Endothelial cell of umbilical vein (primary cell): ENCODE measurements at regions not wholly inside any gene's neighbourhood (a gene's known extent, or its start where the extent isn't known, plus 50 kb on each side); places are given as distances from the start of the nearest gene placed in this dataset.

ENCODE experiments used
- BruUV-seq: library from RNA; stranded (reverse); fragments of 400-500 nt; replicated peaks from 2 replicates; lab custom pipeline; 2021; lab: Mats Ljungman, UMichigan
- CTCF ChIA-PET: fragments of 300-600, 350-600 bp; sonication (Branson Sonifier 250); formaldehyde crosslinking; loops from one replicate; lab custom pipeline; 2021; ENCODE audit warnings: antibody characterized with exemption, inconsistent platforms; lab: Charles Lee
- POLR2A ChIA-PET: fragments of 300-600, 350-600 bp; sonication (Branson Sonifier 250); formaldehyde crosslinking; loops from one replicate; lab custom pipeline; 2021; ENCODE audit warnings: antibody characterized with exemption, inconsistent platforms; lab: Charles Lee
- DNase-seq: peaks from one replicate; pipeline ENCODE4 v3.0.0-alpha.2; 2011; ENCODE audit warnings: low read depth, low spot score
- FAIRE-seq: peaks from 2 replicates; lab custom pipeline; 2011; peaks lifted over from hg19 to GRCh38; lab: Jason Lieb, UNC
- H2AFZ ChIP-seq: 2 replicates; pipeline ENCODE4 v1.6.0; 2012; ENCODE audit warnings: low read depth, low read length, control low read depth, inconsistent platforms
- H3K27ac ChIP-seq: 2 replicates; pipeline ENCODE4 v1.5.1; 2011; ENCODE audit warnings: low read depth, mild to moderate bottlenecking, control low read depth, low read length, moderate library complexity; ENCODE audit not compliant: insufficient read depth
- H3K27me3 ChIP-seq, 2 experiments: 2 replicates each; pipeline versions ENCODE4 v1.6.0 to v1.6.1; 2011; ENCODE audit warnings: low read length in 2 of 2, mixed read lengths in 1 of 2; ENCODE audit not compliant: control insufficient read depth in 2 of 2, insufficient read depth in 2 of 2
- H3K36me3 ChIP-seq, 2 experiments: 2 replicates in 1 of 2; 3 replicates in 1 of 2; pipeline ENCODE4 v1.5.1; 2011; ENCODE audit warnings: low read length in 2 of 2, mild to moderate bottlenecking in 1 of 2, moderate library complexity in 1 of 2; ENCODE audit not compliant: control insufficient read depth in 2 of 2, insufficient read depth in 2 of 2; ENCODE audit errors: extremely low read depth in 1 of 2
- H3K4me1 ChIP-seq: 3 replicates; pipeline ENCODE4 v1.5.1; 2011; ENCODE audit warnings: mild to moderate bottlenecking, low read length; ENCODE audit not compliant: control insufficient read depth, insufficient read depth; ENCODE audit errors: extremely low read depth
- H3K4me2 ChIP-seq: 2 replicates; pipeline ENCODE4 v1.6.1; 2011; ENCODE audit warnings: low read length, control low read depth, mixed read lengths; ENCODE audit not compliant: insufficient read depth
- H3K4me3 ChIP-seq, 3 experiments: fragments of 200-600 bp in 1 of 3; sonication (generic), shearing (Covaris generic) in 1 of 3; replicated peaks in 1 of 3; 2 replicates each; pipeline ENCODE4 v1.5.1; 2011 to 2016; ENCODE audit warnings: control low read depth in 3 of 3, low read length in 3 of 3, mild to moderate bottlenecking in 2 of 3, inconsistent platforms in 1 of 3, low read depth in 1 of 3, moderate library complexity in 1 of 3; ENCODE audit not compliant: insufficient read depth in 1 of 3
- H3K79me2 ChIP-seq: 2 replicates; pipeline ENCODE4 v1.6.0; 2012; ENCODE audit warnings: low read length, inconsistent platforms; ENCODE audit not compliant: control insufficient read depth, insufficient read depth
- H3K9ac ChIP-seq: replicated peaks from 2 replicates; pipeline ENCODE3; 2011; ENCODE audit warnings: low read length, control low read depth; ENCODE audit not compliant: insufficient read depth; ENCODE audit errors: extremely low read depth
- H3K9me1 ChIP-seq: replicated peaks from 3 replicates; pipeline ENCODE4 v1.6.0; 2011; ENCODE audit warnings: mild to moderate bottlenecking, low read length; ENCODE audit not compliant: control insufficient read depth, insufficient read depth; ENCODE audit errors: extremely low read depth
- H3K9me3 ChIP-seq: replicated peaks from 2 replicates; pipeline ENCODE4 v1.5.1; 2012; ENCODE audit warnings: low read length, inconsistent platforms; ENCODE audit not compliant: control insufficient read depth, insufficient read depth
- H4K20me1 ChIP-seq: replicated peaks from 2 replicates; pipeline ENCODE3; 2011; ENCODE audit warnings: mild to moderate bottlenecking, low read length; ENCODE audit not compliant: control insufficient read depth, insufficient read depth; ENCODE audit errors: extremely low read depth
- EZH2 ChIP-seq: IDR thresholded peaks from 2 replicates; pipeline ENCODE4 v1.6.1; 2012; ENCODE audit warnings: borderline replicate concordance, low read depth, mild to moderate bottlenecking, moderate library complexity, low read length, inconsistent platforms; ENCODE audit not compliant: severe bottlenecking
- FOS ChIP-seq: IDR thresholded peaks from 2 replicates; pipeline ENCODE4 v1.6.1; 2011; ENCODE audit warnings: mild to moderate bottlenecking, low read length, moderate library complexity, borderline replicate concordance; ENCODE audit not compliant: insufficient read depth
- GATA2 ChIP-seq: IDR thresholded peaks from 2 replicates; pipeline ENCODE4 v1.7.0; 2011; ENCODE audit warnings: low read depth, mild to moderate bottlenecking, moderate library complexity, mixed read lengths, low read length; ENCODE audit not compliant: insufficient read length, insufficient read depth
- JUN ChIP-seq: IDR thresholded peaks from 2 replicates; pipeline ENCODE4 v1.6.1; 2011; ENCODE audit warnings: borderline replicate concordance, low read depth; ENCODE audit not compliant: insufficient read length, insufficient read depth
- MYC ChIP-seq: IDR thresholded peaks from one replicate; pipeline ENCODE4 v1.6.1; 2011; ENCODE audit warnings: mild to moderate bottlenecking, low read depth, low read length
- POLR2A ChIP-seq: IDR thresholded peaks from 2 replicates; pipeline ENCODE4 v1.6.1; 2012; ENCODE audit warnings: low read depth, mild to moderate bottlenecking, control low read depth, low read length
- POLR2AphosphoS5 ChIP-seq: IDR thresholded peaks from 2 replicates; pipeline ENCODE4 v1.6.1; 2012; ENCODE audit warnings: low read depth, mild to moderate bottlenecking, control low read depth, low read length, moderate library complexity; ENCODE audit not compliant: insufficient read depth
- dilution Hi-C: fragments of 300-500 bp; cut with MboI; formaldehyde crosslinking; loops from one replicate; pipeline ENCODE4 v1.15.0; 2019; ENCODE audit warnings: low sequenced_read_pairs; ENCODE audit not compliant: extremely low pct_ligation_motif_present
- intact Hi-C: fragments of 100-400 bp; cut with micrococcal nuclease; formaldehyde crosslinking; loops from one replicate; pipeline ENCODE4 v1.10.0; 2022
- TF ChIP-seq, protein P1 (sequence below): IDR thresholded peaks from 2 replicates; pipeline ENCODE4 v1.6.1; 2011; ENCODE audit not compliant: insufficient read depth, insufficient read length
- TF ChIP-seq, protein P2 (sequence below), 2 donors: IDR thresholded peaks; 1 replicate in 1 of 2; 2 replicates in 1 of 2; pipeline ENCODE4 v1.5.1; 2011; ENCODE audit warnings: low read length in 2 of 2, mild to moderate bottlenecking in 2 of 2, moderate library complexity in 2 of 2, control low read depth in 1 of 2, inconsistent platforms in 1 of 2, low read depth in 1 of 2; ENCODE audit not compliant: insufficient read depth in 1 of 2; ENCODE audit errors: extremely low read depth in 1 of 2

DNA sequence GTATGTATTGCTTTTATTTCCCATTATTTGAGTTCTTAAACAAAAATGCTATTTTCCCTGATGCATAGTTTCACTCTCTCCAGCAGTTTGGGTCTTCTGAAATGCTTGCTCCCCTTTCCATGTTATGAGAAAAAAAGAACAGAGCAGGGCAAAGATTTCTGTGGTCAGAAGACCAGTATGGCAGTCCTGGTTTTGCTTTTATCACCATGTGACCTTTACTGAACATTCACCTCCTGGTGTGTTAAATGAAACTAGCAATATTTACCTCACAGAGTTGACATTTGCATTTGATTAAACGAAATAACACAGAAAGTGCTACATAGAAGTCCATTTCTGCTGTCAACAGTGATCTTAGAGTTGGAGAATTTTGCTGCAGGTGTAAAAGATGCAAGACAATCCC, 141.0 kb upstream of the G2E3 start:
- CTCF ChIA-PET, result no interaction called here
- intact Hi-C loops, result no loop called here
- BruUV-seq, result no TSS peak
- POLR2A ChIA-PET, result no interaction called here
- Histone ChIP-seq H3K9me3 (no peaks in the 10 kb centered on the region), H3K27ac (no peak overlapping the region), H3K4me3 (no peak overlapping the region), H3K9ac (no peak overlapping the region), H3K27me3 (no peaks in the 10 kb centered on the region), H3K36me3 (no peaks in the 10 kb centered on the region), H2AFZ (no peak overlapping the region), H3K9me1 (no peaks in the 10 kb centered on the region), H4K20me1 (no peaks in the 10 kb centered on the region), H3K4me2 (no peak overlapping the region), H3K4me1 (no peaks in the 10 kb centered on the region), H3K79me2 (no peaks in the 10 kb centered on the region)
- DNase-seq, result no peak
- TF ChIP-seq MYC (no peak), FOS (no peak), EZH2 (no peak), JUN (no peak), POLR2A (no peak), POLR2AphosphoS5 (no peak), GATA2 (no peak)
- TF ChIP-seq, protein P1, sequence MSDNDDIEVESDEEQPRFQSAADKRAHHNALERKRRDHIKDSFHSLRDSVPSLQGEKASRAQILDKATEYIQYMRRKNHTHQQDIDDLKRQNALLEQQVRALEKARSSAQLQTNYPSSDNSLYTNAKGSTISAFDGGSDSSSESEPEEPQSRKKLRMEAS, result no peak
- TF ChIP-seq, protein P2, sequence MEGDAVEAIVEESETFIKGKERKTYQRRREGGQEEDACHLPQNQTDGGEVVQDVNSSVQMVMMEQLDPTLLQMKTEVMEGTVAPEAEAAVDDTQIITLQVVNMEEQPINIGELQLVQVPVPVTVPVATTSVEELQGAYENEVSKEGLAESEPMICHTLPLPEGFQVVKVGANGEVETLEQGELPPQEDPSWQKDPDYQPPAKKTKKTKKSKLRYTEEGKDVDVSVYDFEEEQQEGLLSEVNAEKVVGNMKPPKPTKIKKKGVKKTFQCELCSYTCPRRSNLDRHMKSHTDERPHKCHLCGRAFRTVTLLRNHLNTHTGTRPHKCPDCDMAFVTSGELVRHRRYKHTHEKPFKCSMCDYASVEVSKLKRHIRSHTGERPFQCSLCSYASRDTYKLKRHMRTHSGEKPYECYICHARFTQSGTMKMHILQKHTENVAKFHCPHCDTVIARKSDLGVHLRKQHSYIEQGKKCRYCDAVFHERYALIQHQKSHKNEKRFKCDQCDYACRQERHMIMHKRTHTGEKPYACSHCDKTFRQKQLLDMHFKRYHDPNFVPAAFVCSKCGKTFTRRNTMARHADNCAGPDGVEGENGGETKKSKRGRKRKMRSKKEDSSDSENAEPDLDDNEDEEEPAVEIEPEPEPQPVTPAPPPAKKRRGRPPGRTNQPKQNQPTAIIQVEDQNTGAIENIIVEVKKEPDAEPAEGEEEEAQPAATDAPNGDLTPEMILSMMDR (IDR thresholded peaks at IDR 0.05; ENCODE audit: extremely low read depth in 1 of 2, insufficient read depth in 1 of 2, low read depth in 1 of 2, low read length in 2 of 2), result no peak
- no peak for FAIRE-seq
- dilution Hi-C loops, result no loop called here
